ENCODE measurements at regions not wholly inside any gene's neighbourhood (a gene's known extent, or its start where the extent isn't known, plus 50 kb on each side); places are given as distances from the start of the nearest gene placed in this dataset.

DNA sequence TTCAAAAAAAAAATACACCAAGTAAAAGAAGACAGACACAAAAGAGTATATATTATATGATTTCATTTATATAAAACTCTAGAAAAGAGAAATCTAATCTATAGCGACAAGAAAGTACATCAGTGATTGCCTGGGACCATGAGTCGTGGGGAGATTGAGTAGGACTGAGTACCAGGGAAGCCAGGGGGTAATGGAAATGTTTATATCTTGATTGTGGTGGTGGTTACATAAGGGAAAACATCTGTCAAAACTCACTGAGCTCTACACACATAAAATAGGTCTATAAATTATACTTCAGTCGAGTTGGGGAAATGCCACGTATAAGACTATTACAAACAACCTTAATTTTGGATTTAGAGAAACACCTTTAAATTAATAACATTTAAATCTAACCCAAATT is 117.4 kb downstream of the TRIM29 start (continued):
- TF ChIP-seq, protein P1, sequence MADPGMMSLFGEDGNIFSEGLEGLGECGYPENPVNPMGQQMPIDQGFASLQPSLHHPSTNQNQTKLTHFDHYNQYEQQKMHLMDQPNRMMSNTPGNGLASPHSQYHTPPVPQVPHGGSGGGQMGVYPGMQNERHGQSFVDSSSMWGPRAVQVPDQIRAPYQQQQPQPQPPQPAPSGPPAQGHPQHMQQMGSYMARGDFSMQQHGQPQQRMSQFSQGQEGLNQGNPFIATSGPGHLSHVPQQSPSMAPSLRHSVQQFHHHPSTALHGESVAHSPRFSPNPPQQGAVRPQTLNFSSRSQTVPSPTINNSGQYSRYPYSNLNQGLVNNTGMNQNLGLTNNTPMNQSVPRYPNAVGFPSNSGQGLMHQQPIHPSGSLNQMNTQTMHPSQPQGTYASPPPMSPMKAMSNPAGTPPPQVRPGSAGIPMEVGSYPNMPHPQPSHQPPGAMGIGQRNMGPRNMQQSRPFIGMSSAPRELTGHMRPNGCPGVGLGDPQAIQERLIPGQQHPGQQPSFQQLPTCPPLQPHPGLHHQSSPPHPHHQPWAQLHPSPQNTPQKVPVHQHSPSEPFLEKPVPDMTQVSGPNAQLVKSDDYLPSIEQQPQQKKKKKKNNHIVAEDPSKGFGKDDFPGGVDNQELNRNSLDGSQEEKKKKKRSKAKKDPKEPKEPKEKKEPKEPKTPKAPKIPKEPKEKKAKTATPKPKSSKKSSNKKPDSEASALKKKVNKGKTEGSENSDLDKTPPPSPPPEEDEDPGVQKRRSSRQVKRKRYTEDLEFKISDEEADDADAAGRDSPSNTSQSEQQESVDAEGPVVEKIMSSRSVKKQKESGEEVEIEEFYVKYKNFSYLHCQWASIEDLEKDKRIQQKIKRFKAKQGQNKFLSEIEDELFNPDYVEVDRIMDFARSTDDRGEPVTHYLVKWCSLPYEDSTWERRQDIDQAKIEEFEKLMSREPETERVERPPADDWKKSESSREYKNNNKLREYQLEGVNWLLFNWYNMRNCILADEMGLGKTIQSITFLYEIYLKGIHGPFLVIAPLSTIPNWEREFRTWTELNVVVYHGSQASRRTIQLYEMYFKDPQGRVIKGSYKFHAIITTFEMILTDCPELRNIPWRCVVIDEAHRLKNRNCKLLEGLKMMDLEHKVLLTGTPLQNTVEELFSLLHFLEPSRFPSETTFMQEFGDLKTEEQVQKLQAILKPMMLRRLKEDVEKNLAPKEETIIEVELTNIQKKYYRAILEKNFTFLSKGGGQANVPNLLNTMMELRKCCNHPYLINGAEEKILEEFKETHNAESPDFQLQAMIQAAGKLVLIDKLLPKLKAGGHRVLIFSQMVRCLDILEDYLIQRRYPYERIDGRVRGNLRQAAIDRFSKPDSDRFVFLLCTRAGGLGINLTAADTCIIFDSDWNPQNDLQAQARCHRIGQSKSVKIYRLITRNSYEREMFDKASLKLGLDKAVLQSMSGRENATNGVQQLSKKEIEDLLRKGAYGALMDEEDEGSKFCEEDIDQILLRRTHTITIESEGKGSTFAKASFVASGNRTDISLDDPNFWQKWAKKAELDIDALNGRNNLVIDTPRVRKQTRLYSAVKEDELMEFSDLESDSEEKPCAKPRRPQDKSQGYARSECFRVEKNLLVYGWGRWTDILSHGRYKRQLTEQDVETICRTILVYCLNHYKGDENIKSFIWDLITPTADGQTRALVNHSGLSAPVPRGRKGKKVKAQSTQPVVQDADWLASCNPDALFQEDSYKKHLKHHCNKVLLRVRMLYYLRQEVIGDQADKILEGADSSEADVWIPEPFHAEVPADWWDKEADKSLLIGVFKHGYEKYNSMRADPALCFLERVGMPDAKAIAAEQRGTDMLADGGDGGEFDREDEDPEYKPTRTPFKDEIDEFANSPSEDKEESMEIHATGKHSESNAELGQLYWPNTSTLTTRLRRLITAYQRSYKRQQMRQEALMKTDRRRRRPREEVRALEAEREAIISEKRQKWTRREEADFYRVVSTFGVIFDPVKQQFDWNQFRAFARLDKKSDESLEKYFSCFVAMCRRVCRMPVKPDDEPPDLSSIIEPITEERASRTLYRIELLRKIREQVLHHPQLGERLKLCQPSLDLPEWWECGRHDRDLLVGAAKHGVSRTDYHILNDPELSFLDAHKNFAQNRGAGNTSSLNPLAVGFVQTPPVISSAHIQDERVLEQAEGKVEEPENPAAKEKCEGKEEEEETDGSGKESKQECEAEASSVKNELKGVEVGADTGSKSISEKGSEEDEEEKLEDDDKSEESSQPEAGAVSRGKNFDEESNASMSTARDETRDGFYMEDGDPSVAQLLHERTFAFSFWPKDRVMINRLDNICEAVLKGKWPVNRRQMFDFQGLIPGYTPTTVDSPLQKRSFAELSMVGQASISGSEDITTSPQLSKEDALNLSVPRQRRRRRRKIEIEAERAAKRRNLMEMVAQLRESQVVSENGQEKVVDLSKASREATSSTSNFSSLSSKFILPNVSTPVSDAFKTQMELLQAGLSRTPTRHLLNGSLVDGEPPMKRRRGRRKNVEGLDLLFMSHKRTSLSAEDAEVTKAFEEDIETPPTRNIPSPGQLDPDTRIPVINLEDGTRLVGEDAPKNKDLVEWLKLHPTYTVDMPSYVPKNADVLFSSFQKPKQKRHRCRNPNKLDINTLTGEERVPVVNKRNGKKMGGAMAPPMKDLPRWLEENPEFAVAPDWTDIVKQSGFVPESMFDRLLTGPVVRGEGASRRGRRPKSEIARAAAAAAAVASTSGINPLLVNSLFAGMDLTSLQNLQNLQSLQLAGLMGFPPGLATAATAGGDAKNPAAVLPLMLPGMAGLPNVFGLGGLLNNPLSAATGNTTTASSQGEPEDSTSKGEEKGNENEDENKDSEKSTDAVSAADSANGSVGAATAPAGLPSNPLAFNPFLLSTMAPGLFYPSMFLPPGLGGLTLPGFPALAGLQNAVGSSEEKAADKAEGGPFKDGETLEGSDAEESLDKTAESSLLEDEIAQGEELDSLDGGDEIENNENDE (IDR thresholded peaks at IDR 0.05; ENCODE audit: low read depth, low read length), result no peak

Data from K562 (cell line).